ENCODE measurements at regions not wholly inside any gene's neighbourhood (a gene's known extent, or its start where the extent isn't known, plus 50 kb on each side); places are given as distances from the start of the nearest gene placed in this dataset.
"Not testable (repeated sequence)": the region's sequence is repeated elsewhere in the genome, so short reads cannot be mapped to it uniquely, and the experiment has no call there.

GRCh38 chr21:14006144-14006543 is 204.6 kb downstream of the LIPI start:
- not testable (repeated sequence) for TF ChIP-seq POLR2A, TAF1, POLR2AphosphoS5 (IDR thresholded peaks at IDR 0.05; ENCODE audit: low read depth, low read length)
